22Rv1 (cell line): ENCODE measurements at regions not wholly inside any gene's neighbourhood (a gene's known extent, or its start where the extent isn't known, plus 50 kb on each side); places are given as distances from the start of the nearest gene placed in this dataset.

Experiments
- H3K27ac ChIP-seq: fragments of 450-650 bp; 2 replicates; pipeline ENCODE4 v1.5.1; 2017
- CTCF ChIP-seq: fragments of 450-650 bp; IDR thresholded peaks from 2 replicates; pipeline ENCODE4 v1.5.1; 2017; ENCODE audit warnings: mild to moderate bottlenecking
- ZFX ChIP-seq: fragments of 450-650 bp; IDR thresholded peaks from 2 replicates; pipeline ENCODE4 v1.6.1; 2017; ENCODE audit warnings: antibody characterized with exemption, borderline replicate concordance

GRCh38 chr7:68689087-68689433, 909.2 kb upstream of the AUTS2 start:
- TF ChIP-seq CTCF (no peak), ZFX (no peak)
- H3K27ac ChIP-seq, result no peak overlapping the region

GRCh38 chr7:68691261-68692216, 906.7 kb upstream of the AUTS2 start:
- TF ChIP-seq CTCF (no peak), ZFX (no peak)

GRCh38 chr7:68692511-68692910, 905.8 kb upstream of the AUTS2 start:
- H3K27ac ChIP-seq, result no peak overlapping the region
- TF ChIP-seq ZFX (no peak), CTCF (no peak)

More at GRCh38 chr7:68691261-68692216, 906.7 kb upstream of the AUTS2 start:
- no peak overlapping the region for H3K27ac ChIP-seq

- TF ChIP-seq ZFX (no peak), CTCF (no peak)
Observed at GRCh38 chr7:68694656-68695055, 903.6 kb upstream of the AUTS2 start.

GRCh38 chr7:68697796-68698280, 900.4 kb upstream of the AUTS2 start:
- TF ChIP-seq CTCF (no peak), ZFX (no peak)
- H3K27ac ChIP-seq, result no peak overlapping the region

More at GRCh38 chr7:68694656-68695055, 903.6 kb upstream of the AUTS2 start:
- H3K27ac ChIP-seq, result no peak overlapping the region

- no peak overlapping the region for H3K27ac ChIP-seq
- TF ChIP-seq ZFX, result no peak
- no peak for TF ChIP-seq CTCF
Observed at GRCh38 chr7:68699090-68699711, 899.1 kb upstream of the AUTS2 start.

GRCh38 chr7:68700414-68700813, 897.9 kb upstream of the AUTS2 start:
- TF ChIP-seq ZFX, result no peak
- no peak for TF ChIP-seq CTCF
- H3K27ac ChIP-seq, result no peak overlapping the region
